ENCODE measurements at regions not wholly inside any gene's neighbourhood (a gene's known extent, or its start where the extent isn't known, plus 50 kb on each side); places are given as distances from the start of the nearest gene placed in this dataset.

DNA sequence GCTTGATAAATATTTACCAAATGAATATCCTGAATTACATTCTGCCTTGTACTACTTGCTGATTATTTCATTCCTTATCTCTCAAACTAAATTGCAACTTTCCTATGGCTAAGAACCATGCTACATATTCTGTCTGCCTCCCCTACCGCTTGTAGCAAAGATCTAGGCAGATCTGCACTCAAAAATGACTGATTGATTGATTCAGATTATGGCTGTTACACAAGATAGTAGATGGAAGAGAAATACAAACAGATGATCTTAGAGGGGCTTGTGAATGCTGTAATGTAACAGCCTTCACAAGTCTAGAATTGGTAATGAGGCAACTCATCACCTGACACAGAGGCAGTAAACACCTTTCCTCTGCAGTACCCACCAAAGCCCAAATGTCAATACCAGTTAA lies 446.1 kb downstream of the PRELID2 start:
- TF ChIP-seq CTCF (conservative IDR thresholded peaks at IDR 0.05) (no peak), EZH2 (IDR thresholded peaks at IDR 0.05; ENCODE audit: low read depth) (no peak)
